ENCODE measurements at regions not wholly inside any gene's neighbourhood (a gene's known extent, or its start where the extent isn't known, plus 50 kb on each side); places are given as distances from the start of the nearest gene placed in this dataset.

- no peak for TF ChIP-seq CTCF (IDR thresholded peaks at IDR 0.05)
- TF ChIP-seq POLR2A (IDR thresholded peaks at IDR 0.05; ENCODE audit: low read depth) = no peak
These were observed 1471.7 kb upstream of the PRR20A start for GRCh38 chr13:55669051-55669450.

Measured in esophagus muscularis mucosa (tissue), 3 donors.